Activated CD8-positive, alpha-beta T cell treated with anti-CD3 and anti-CD28 coated beads, Interleukin-2, amount 10 ng/mL, durations not matched to agents 7 days and 5 days (primary cell): ENCODE measurements at regions not wholly inside any gene's neighbourhood (a gene's known extent, or its start where the extent isn't known, plus 50 kb on each side); places are given as distances from the start of the nearest gene placed in this dataset.

Experiments used
- ATAC-seq: fragments of 150-1000 bp; cut with Tn5 transposase; one replicate; pipeline ENCODE4 v1.10.0; 2021; ENCODE audit warnings: moderate library complexity
- CTCF ChIA-PET: fragments of 350-600 bp; sonication (Branson Sonifier 250); formaldehyde crosslinking; loops from one replicate; lab custom pipeline; 2021; ENCODE audit warnings: antibody characterized with exemption; lab: Charles Lee
- POLR2A ChIA-PET: fragments of 350-600 bp; sonication (Branson Sonifier 250); formaldehyde crosslinking; loops from one replicate; lab custom pipeline; 2021; ENCODE audit warnings: antibody characterized with exemption; lab: Charles Lee
- DNase-seq: peaks from one replicate; pipeline ENCODE4 v3.0.0-alpha.2; 2020
- H3K27ac Mint-ChIP-seq: one replicate; pipeline ENCODE4 v1.8.0; 2021; ENCODE audit warnings: mild to moderate bottlenecking, mixed read lengths
- H3K27me3 Mint-ChIP-seq: one replicate; pipeline ENCODE4 v1.8.0; 2021; ENCODE audit warnings: low read depth, mixed read lengths
- H3K36me3 Mint-ChIP-seq: one replicate; pipeline ENCODE4 v1.8.0; 2021; ENCODE audit warnings: low read depth, mixed read lengths
- H3K4me1 Mint-ChIP-seq: one replicate; pipeline ENCODE4 v1.8.0; 2021; ENCODE audit warnings: low read depth, mixed read lengths
- H3K4me3 Mint-ChIP-seq: one replicate; pipeline ENCODE4 v1.8.0; 2021; ENCODE audit warnings: mild to moderate bottlenecking, mixed read lengths
- H3K9me3 Mint-ChIP-seq: one replicate; pipeline ENCODE4 v1.8.0; 2022; ENCODE audit warnings: mixed read lengths; ENCODE audit not compliant: insufficient read depth

- ChIA-PET CTCF (no interaction called here), POLR2A (no interaction called here)
- H3K27ac Mint-ChIP-seq, result no peak overlapping the region
- H3K27me3 Mint-ChIP-seq, result no peaks in the 10 kb centered on the region
- H3K4me3 Mint-ChIP-seq, result no peak overlapping the region
- H3K36me3 Mint-ChIP-seq, result no peaks in the 10 kb centered on the region
- DNase-seq, result no peak
- H3K4me1 Mint-ChIP-seq, result no peaks in the 10 kb centered on the region
- ATAC-seq, result no peak
- no peaks in the 10 kb centered on the region for H3K9me3 Mint-ChIP-seq
Measured at GRCh38 chr2:16287831-16288230, 347.5 kb downstream of the MYCN start.

DNA sequence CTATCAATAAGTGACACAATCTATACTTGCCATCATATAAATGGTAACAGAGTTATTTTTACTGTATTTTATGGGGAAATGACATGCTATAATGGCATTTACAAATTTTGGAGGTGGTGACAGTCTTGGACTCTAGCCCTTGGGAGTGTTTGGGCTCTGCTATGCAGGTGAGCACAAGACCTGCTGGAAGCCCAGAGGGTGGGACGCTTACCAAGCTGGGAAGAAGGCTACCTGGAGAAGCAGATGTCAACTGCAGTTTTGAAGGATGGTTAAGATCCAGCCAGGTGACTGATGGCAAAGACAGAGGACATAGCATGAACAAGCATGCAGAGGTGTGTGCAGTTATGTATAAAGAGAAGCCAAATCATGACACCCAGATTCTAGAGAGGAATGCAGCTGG is 346.9 kb downstream of the MYCN start:
- H3K9me3 Mint-ChIP-seq, result no peaks in the 10 kb centered on the region
- H3K4me1 Mint-ChIP-seq, result no peaks in the 10 kb centered on the region
- ATAC-seq, result no peak
- no peak for DNase-seq
- ChIA-PET CTCF (no interaction called here), POLR2A (no interaction called here)
- H3K27ac Mint-ChIP-seq, result no peak overlapping the region
- no peaks in the 10 kb centered on the region for H3K36me3 Mint-ChIP-seq
- H3K27me3 Mint-ChIP-seq, result no peaks in the 10 kb centered on the region
- no peak overlapping the region for H3K4me3 Mint-ChIP-seq

DNA sequence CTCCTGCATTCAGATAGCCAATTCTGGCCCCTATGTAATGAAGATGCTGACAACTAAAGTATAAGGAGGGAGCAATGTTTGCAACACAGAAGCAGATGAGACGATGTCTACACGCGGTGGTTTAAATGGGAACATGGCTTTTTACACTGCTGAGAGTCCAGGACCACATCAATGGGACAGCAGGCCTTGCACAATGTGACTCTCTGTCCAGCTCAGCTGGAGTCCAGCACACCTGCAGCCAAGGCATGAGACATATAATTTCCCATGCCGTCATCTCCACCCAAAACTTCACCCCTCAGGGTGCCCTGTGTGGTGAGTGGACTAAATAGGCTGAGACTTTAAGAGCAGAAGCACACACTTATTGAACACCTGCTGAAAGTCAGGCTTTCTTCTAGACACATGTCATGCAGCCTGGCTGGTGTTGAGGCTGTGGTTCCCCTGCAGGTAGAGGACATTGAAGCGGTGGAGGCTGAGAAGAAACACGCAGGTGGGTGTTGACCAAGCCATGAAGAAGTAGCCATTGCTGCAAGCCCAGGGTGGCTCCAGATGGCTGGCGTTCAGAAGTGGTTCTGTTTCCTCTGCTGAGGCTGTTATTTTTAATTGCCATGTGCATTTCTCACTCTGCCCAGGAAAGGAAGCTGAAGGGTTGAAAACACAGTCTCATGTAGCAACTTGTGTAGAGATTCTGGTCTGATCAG is 345.6 kb downstream of the MYCN start:
- H3K4me1 Mint-ChIP-seq, result no peaks in the 10 kb centered on the region
- CTCF ChIA-PET, result no interaction called here
- no peak overlapping the region for H3K4me3 Mint-ChIP-seq
- H3K36me3 Mint-ChIP-seq, result no peaks in the 10 kb centered on the region
- ATAC-seq (no peak), DNase-seq (no peak)
- no peaks in the 10 kb centered on the region for H3K27me3 Mint-ChIP-seq
- POLR2A ChIA-PET, result no interaction called here
- H3K9me3 Mint-ChIP-seq, result no peaks in the 10 kb centered on the region
- no peak overlapping the region for H3K27ac Mint-ChIP-seq

- Mint-ChIP-seq H3K4me1 (no peaks in the 10 kb centered on the region), H3K9me3 (no peaks in the 10 kb centered on the region), H3K36me3 (no peaks in the 10 kb centered on the region), H3K27ac (no peak overlapping the region), H3K4me3 (no peak overlapping the region), H3K27me3 (no peaks in the 10 kb centered on the region)
- POLR2A ChIA-PET, result no interaction called here
- DNase-seq, result no peak
- CTCF ChIA-PET, result interaction anchor here (1.3 kb wide), 1 partner anchor 346 kb away, joined by 3 read pairs; no protein-coding TSS in a partner anchor
- no peak for ATAC-seq
Measured at GRCh38 chr2:16284941-16285625, 344.7 kb downstream of the MYCN start.

DNA sequence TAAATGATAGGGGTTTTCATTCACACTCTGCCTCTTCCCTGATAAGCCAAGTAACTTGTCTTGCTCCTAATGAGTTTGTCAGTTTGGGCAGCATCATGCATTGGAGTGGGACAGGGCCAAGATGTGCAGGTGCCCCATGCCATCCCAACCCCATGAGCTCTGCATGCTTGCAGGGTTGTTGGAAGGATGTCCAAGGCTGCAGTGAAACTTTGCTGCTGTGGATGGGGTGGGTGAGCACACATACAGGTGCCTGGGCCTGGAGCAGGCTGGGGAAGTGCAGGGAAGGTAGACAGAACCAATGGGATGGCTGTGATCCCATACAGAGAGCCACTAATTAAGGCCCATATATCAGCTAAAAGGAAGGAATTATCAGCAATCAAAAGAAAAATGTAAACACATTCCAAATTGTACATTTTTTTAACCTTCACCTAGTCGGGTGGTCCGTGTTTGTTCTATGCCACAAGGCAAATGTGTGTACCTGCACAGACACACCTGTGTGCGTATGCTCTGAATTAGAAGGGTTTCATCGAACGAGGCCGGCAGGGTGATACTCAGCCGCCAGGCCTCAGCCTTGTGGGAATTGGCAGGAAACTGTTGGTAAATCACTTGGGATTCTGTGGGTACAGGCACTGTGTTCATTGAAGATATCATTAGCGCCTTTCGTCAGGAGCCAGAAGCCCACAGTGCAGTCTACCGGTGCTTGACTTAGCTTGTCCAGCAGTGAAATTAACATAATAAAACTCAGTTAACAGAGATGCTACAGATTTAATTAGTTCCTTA is 342.9 kb downstream of the MYCN start:
- no peak overlapping the region for H3K4me3 Mint-ChIP-seq
- DNase-seq (no peak), ATAC-seq (no peak)
- H3K4me1 Mint-ChIP-seq, result no peaks in the 10 kb centered on the region
- no peaks in the 10 kb centered on the region for H3K9me3 Mint-ChIP-seq
- ChIA-PET POLR2A (no interaction called here), CTCF (interaction anchor here (2.9 kb wide), 1 partner anchor 344 kb away, joined by 24 read pairs; the partner anchor contains the start of gene MYCN)
- H3K27me3 Mint-ChIP-seq, result no peaks in the 10 kb centered on the region
- H3K27ac Mint-ChIP-seq, result no peak overlapping the region
- H3K36me3 Mint-ChIP-seq, result no peaks in the 10 kb centered on the region

DNA sequence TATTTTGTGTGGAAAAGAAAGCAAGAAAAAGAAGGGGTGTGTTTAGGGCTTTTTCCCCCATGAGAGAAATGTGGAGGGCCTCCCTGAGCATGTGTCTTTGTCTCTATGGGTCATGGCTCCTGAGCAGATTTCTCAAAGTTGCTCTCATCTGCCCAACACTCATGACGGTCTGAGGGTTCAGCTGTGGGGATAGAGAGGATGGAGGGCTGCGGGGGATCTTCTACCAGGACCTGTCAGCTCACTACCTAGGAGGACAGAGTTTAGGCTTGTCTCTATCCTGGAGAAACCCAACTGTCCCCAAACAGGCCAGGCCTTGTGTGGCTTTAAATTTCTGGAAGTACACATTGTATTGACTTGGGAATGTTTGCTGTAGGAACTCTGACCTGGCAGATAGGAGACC is 342.2 kb downstream of the MYCN start:
- POLR2A ChIA-PET, result no interaction called here
- CTCF ChIA-PET, result interaction anchor here (2.9 kb wide), 1 partner anchor 343 kb away, joined by 24 read pairs; the partner anchor contains the start of gene MYCN
- Mint-ChIP-seq H3K27me3 (no peaks in the 10 kb centered on the region), H3K4me3 (no peak overlapping the region), H3K9me3 (no peaks in the 10 kb centered on the region), H3K4me1 (no peaks in the 10 kb centered on the region), H3K27ac (no peak overlapping the region), H3K36me3 (no peaks in the 10 kb centered on the region)
- DNase-seq (no peak), ATAC-seq (no peak)

DNA sequence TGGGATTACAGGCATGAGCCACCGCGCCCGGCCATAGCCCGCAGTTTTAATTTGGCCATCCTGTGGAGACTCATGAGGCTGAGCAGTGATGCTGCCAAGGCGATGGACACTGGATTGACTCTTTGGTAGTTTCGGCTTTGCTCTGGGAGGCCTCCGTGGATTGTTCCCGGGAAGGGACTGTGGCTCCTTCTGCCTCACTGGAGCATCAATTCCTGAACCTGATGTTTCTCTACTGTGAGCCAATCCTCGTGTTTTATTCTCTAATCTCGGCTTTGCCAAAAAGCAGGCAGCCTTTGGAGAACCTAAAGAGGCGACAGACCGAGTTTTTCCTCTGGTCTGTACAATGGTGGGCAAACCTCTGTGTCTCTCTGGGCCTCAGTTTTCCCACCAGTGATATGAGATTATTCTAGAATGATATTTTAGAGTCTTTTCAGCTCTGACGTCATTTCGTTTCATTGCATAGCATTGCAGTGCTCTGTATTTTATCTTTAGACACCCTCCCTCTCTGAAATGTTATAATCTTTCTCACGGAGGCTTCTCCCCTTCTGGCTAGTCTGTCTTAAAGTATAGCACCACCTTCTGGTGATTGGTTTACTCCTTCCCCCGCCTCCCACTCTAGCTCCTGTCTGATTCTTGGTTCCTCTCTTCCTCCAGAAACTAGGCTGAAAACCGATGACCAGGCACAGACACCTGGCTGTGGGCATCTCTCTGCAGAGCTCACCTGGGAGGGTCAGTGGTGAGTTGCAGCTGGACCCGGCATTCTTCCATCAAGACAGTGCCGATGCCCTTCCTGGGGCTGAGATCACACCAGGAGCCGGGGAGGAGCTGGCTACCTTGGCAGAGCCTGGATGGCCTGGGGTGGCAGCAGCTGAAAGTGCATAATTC is 341.3 kb downstream of the MYCN start:
- DNase-seq (no peak), ATAC-seq (no peak)
- Mint-ChIP-seq H3K36me3 (no peaks in the 10 kb centered on the region), H3K9me3 (no peaks in the 10 kb centered on the region), H3K4me1 (no peaks in the 10 kb centered on the region), H3K27ac (no peak overlapping the region), H3K27me3 (no peaks in the 10 kb centered on the region), H3K4me3 (no peak overlapping the region)
- ChIA-PET POLR2A (no interaction called here), CTCF (interaction anchor here (2.9 kb wide), 1 partner anchor 342 kb away, joined by 24 read pairs; the partner anchor contains the start of gene MYCN)

- no peak for DNase-seq
- CTCF ChIA-PET, result no interaction called here
- Mint-ChIP-seq H3K27me3 (no peaks in the 10 kb centered on the region), H3K9me3 (no peaks in the 10 kb centered on the region), H3K4me1 (no peaks in the 10 kb centered on the region), H3K27ac (no peak overlapping the region), H3K36me3 (no peaks in the 10 kb centered on the region), H3K4me3 (no peak overlapping the region)
- POLR2A ChIA-PET, result no interaction called here
- no peak for ATAC-seq
Measured at GRCh38 chr2:16280081-16280480, 339.7 kb downstream of the MYCN start.

- POLR2A ChIA-PET, result no interaction called here
- no peak for DNase-seq
- no peak for ATAC-seq
- H3K4me3 Mint-ChIP-seq, result no peak overlapping the region
- H3K36me3 Mint-ChIP-seq, result no peaks in the 10 kb centered on the region
- H3K4me1 Mint-ChIP-seq, result no peaks in the 10 kb centered on the region
- no peaks in the 10 kb centered on the region for H3K9me3 Mint-ChIP-seq
- H3K27ac Mint-ChIP-seq, result no peak overlapping the region
- H3K27me3 Mint-ChIP-seq, result no peaks in the 10 kb centered on the region
- CTCF ChIA-PET, result no interaction called here
Measured at GRCh38 chr2:16279641-16280040, 339.3 kb downstream of the MYCN start.

DNA sequence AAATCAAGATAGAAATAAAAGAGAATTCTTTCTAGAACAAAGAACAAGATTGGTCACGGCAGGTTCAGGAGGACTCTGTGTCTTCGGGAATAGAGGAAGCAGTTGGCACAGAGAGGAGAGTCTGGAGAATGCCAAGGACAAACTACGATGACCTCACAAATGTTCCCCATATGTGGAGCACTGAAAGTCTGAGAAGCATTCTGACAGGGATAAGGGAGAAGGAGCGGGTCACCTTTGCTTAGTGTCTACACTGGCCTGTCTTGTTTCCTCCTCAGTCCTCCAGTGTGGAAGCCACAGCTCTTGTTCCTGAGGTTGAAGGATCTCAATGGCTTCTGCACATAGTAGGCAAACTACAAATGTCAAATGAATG is 338.8 kb downstream of the MYCN start:
- ATAC-seq (no peak), DNase-seq (no peak)
- Mint-ChIP-seq H3K4me3 (no peak overlapping the region), H3K9me3 (no peaks in the 10 kb centered on the region), H3K4me1 (no peaks in the 10 kb centered on the region), H3K27me3 (no peaks in the 10 kb centered on the region), H3K36me3 (no peaks in the 10 kb centered on the region), H3K27ac (no peak overlapping the region)
- ChIA-PET POLR2A (no interaction called here), CTCF (no interaction called here)

DNA sequence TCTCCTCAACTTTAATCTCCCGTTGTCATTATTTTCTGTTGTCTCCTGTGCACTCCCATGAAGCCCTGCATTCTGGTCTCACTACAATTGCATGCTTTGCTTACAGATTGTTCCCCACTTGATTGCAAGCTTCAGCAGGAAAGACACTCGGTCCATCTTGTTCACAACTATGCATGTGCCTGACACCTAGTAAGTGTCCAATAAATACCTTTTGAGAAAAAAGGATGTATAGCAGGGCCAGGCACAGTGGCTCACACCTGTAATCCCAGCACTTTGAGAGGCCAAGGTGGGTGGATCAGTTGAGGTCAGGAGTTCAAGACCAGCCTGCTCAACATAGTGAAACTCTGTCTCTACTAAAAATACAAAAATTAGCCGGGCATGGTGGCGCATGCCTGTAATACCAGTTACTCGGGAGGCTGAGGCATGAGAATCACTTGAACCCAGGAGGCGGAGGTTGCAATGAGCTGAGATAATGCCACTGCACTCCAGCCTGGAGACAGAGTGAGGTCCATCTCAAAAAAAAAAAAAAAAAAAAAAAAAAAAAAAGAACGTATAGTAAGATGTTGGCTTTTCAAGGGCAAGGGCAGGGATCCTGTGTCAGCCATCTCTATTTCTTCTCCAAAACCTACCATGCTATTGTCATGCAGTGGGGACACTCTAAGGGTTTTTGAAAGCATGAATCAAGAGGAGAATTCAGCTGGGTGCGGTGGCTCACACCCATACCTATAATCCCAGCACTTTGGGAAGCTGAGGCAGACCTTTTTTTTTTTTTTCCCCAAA is 338.3 kb downstream of the MYCN start:
- H3K27me3 Mint-ChIP-seq, result no peaks in the 10 kb centered on the region
- ChIA-PET CTCF (no interaction called here), POLR2A (no interaction called here)
- no peaks in the 10 kb centered on the region for H3K9me3 Mint-ChIP-seq
- no peaks in the 10 kb centered on the region for H3K4me1 Mint-ChIP-seq
- no peak overlapping the region for H3K27ac Mint-ChIP-seq
- no peak overlapping the region for H3K4me3 Mint-ChIP-seq
- DNase-seq (no peak), ATAC-seq (no peak)
- H3K36me3 Mint-ChIP-seq, result no peaks in the 10 kb centered on the region
